SK-N-SH treated with all-trans-retinoic acid at 6 μM for 48 hours (cell line): ENCODE measurements at regions not wholly inside any gene's neighbourhood (a gene's known extent, or its start where the extent isn't known, plus 50 kb on each side); places are given as distances from the start of the nearest gene placed in this dataset.

Source experiments
- ATAC-seq: fragments of 200-7000 bp; cut with Tn5 transposase; 3 replicates; pipeline ENCODE4 v1.9.1; 2020; ENCODE audit warnings: mild to moderate bottlenecking, moderate library complexity
- ARNTL ChIP-seq: fragments of 450-650 bp; formaldehyde crosslinking; IDR thresholded peaks from 2 replicates; pipeline ENCODE4 v1.5.0; 2020; ENCODE audit warnings: low read depth, mild to moderate bottlenecking, moderate library complexity, borderline replicate concordance
- BACH2 ChIP-seq: fragments of 250-450 bp; sonication (Bioruptor Pico); IDR thresholded peaks from 2 replicates; pipeline ENCODE4 v1.9.0; 2021; ENCODE audit warnings: mild to moderate bottlenecking, borderline replicate concordance
- CREB5 ChIP-seq: fragments of 250-450 bp; sonication (Bioruptor Pico); IDR thresholded peaks from 2 replicates; pipeline ENCODE4 v1.5.1; 2020; ENCODE audit warnings: low read depth, mild to moderate bottlenecking, moderate library complexity
- CSRNP3 ChIP-seq: fragments of 250-450 bp; sonication (Bioruptor Pico); IDR thresholded peaks from 2 replicates; pipeline ENCODE4 v1.5.1; 2021; ENCODE audit warnings: mild to moderate bottlenecking, moderate library complexity
- ESRRG ChIP-seq: fragments of 250-450 bp; sonication (Bioruptor Pico); IDR thresholded peaks from 2 replicates; pipeline ENCODE4 v1.6.1; 2021; ENCODE audit warnings: mild to moderate bottlenecking
- GLIS3 ChIP-seq: fragments of 250-450 bp; sonication (Bioruptor Pico); IDR thresholded peaks from 2 replicates; pipeline ENCODE4 v1.5.0; 2020; ENCODE audit warnings: mild to moderate bottlenecking, moderate library complexity
- ISL1 ChIP-seq: fragments of 250-450 bp; sonication (Bioruptor Pico); IDR thresholded peaks from 2 replicates; pipeline ENCODE4 v2.1.2; 2022; ENCODE audit warnings: mild to moderate bottlenecking, moderate library complexity
- OSR1 ChIP-seq: fragments of 250-450 bp; sonication (Bioruptor Pico); IDR thresholded peaks from 2 replicates; pipeline ENCODE4 v1.8.0; 2022; ENCODE audit warnings: moderate library complexity, mild to moderate bottlenecking, inconsistent platforms
- PATZ1 ChIP-seq: fragments of 250-450 bp; sonication (Bioruptor Pico); IDR thresholded peaks from 2 replicates; pipeline ENCODE4 v1.8.0; 2020; ENCODE audit warnings: mild to moderate bottlenecking, moderate library complexity, borderline replicate concordance
- POU6F1 ChIP-seq: fragments of 250-450 bp; sonication (Bioruptor Pico); IDR thresholded peaks from 2 replicates; pipeline ENCODE4 v1.8.0; 2021; ENCODE audit warnings: low read depth, mild to moderate bottlenecking, moderate library complexity, borderline replicate concordance
- RARB ChIP-seq: fragments of 250-450 bp; sonication (Bioruptor Pico); IDR thresholded peaks from 2 replicates; pipeline ENCODE4 v1.8.0; 2021; ENCODE audit warnings: mild to moderate bottlenecking, moderate library complexity
- SNAI2 ChIP-seq: fragments of 250-450 bp; sonication (Bioruptor Pico); IDR thresholded peaks from 2 replicates; pipeline ENCODE4 v1.5.0; 2020; ENCODE audit warnings: mild to moderate bottlenecking, moderate library complexity
- TCF4 ChIP-seq: fragments of 250-450 bp; sonication (Bioruptor Pico); IDR thresholded peaks from 2 replicates; pipeline ENCODE4 v1.8.0; 2021; ENCODE audit warnings: mild to moderate bottlenecking, moderate library complexity, borderline replicate concordance
- TOX ChIP-seq: fragments of 250-450 bp; sonication (Bioruptor Pico); IDR thresholded peaks from 2 replicates; pipeline ENCODE4 v1.8.0; 2021; ENCODE audit warnings: mild to moderate bottlenecking, moderate library complexity, borderline replicate concordance
- TSHZ2 ChIP-seq: fragments of 250-450 bp; sonication (Bioruptor Pico); IDR thresholded peaks from 2 replicates; pipeline ENCODE4 v1.5.0; 2020; ENCODE audit warnings: mild to moderate bottlenecking, moderate library complexity
- ZC3H10 ChIP-seq: fragments of 250-450 bp; sonication (Bioruptor Pico); IDR thresholded peaks from 2 replicates; pipeline ENCODE4 v1.5.1; 2021; ENCODE audit warnings: mild to moderate bottlenecking, moderate library complexity
- ZFP3 ChIP-seq: fragments of 250-450 bp; sonication (Bioruptor Pico); IDR thresholded peaks from 2 replicates; pipeline ENCODE4 v1.5.0; 2020; ENCODE audit warnings: mild to moderate bottlenecking, moderate library complexity
- ZFP30 ChIP-seq: fragments of 450-650 bp; formaldehyde crosslinking; IDR thresholded peaks from 2 replicates; pipeline ENCODE4 v1.5.0; 2022; ENCODE audit warnings: mild to moderate bottlenecking, moderate library complexity
- ZNF565 ChIP-seq: fragments of 450-650 bp; formaldehyde crosslinking; conservative IDR thresholded peaks from 2 replicates; pipeline ENCODE4 v1.5.0; 2020; ENCODE audit warnings: low read depth, mild to moderate bottlenecking, moderate library complexity
- ZNF70 ChIP-seq: fragments of 450-650 bp; formaldehyde crosslinking; IDR thresholded peaks from 2 replicates; pipeline ENCODE4 v1.5.0; 2020; ENCODE audit warnings: mild to moderate bottlenecking, moderate library complexity
- ZNF8 ChIP-seq: fragments of 450-650 bp; formaldehyde crosslinking; IDR thresholded peaks from 2 replicates; pipeline ENCODE4 v1.5.0; 2020; ENCODE audit warnings: mild to moderate bottlenecking, moderate library complexity

- TF ChIP-seq BACH2 (CRISPR knock-in tag) = no peak
- no peak for TF ChIP-seq ZNF8 (CRISPR knock-in tag)
- TF ChIP-seq, all 23 proteins: peak for 0
These were observed 85.1 kb upstream of the LMO4 start (continued) for GRCh38 chr1:87243573-87243972.

GRCh38 chr1:87246436-87246835, 82.2 kb upstream of the LMO4 start:
- no peak for TF ChIP-seq POU6F1 (CRISPR knock-in tag)
- TF ChIP-seq TOX = no peak
- TF ChIP-seq CREB5 (CRISPR knock-in tag) = no peak
- TF ChIP-seq ZFP30 (CRISPR knock-in tag) = no peak
- TF ChIP-seq ZFP3 = no peak
- TF ChIP-seq ZNF565 = no peak
- no peak for TF ChIP-seq ZNF8 (CRISPR knock-in tag)
- TF ChIP-seq RARB (CRISPR knock-in tag) = no peak
- no peak for TF ChIP-seq ARNTL (CRISPR knock-in tag)
- no peak for TF ChIP-seq TCF4 (CRISPR knock-in tag)
- no peak for TF ChIP-seq ISL1
- no peak for TF ChIP-seq SNAI2 (CRISPR knock-in tag)
- TF ChIP-seq GLIS3 (CRISPR knock-in tag) = no peak
- no peak for TF ChIP-seq PATZ1 (CRISPR knock-in tag)
- TF ChIP-seq ZNF70 = no peak
- no peak for TF ChIP-seq ZC3H10 (CRISPR knock-in tag)
- TF ChIP-seq OSR1 (CRISPR knock-in tag) = no peak
- ATAC-seq = no peak

- ATAC-seq = no peak
- TF ChIP-seq CSRNP3 (CRISPR knock-in tag) (no peak), ZNF8 (CRISPR knock-in tag) (no peak), ZNF70 (no peak), POU6F1 (CRISPR knock-in tag) (no peak), TCF4 (CRISPR knock-in tag) (no peak), ZFP3 (no peak), RARB (CRISPR knock-in tag) (no peak), ESRRG (CRISPR knock-in tag) (no peak), GLIS3 (CRISPR knock-in tag) (no peak), BACH2 (CRISPR knock-in tag) (no peak), ZC3H10 (CRISPR knock-in tag) (no peak), CREB5 (CRISPR knock-in tag) (no peak), TOX (no peak), ZNF565 (no peak), OSR1 (CRISPR knock-in tag) (no peak), TSHZ2 (no peak)
These were observed 78.9 kb upstream of the LMO4 start for GRCh38 chr1:87249803-87250202.
